ENCODE measurements at regions not wholly inside any gene's neighbourhood (a gene's known extent, or its start where the extent isn't known, plus 50 kb on each side); places are given as distances from the start of the nearest gene placed in this dataset.

GRCh38 chr10:91076991-91077548 lies 143.4 kb upstream of the PCGF5 start:
- DNase-seq (ENCODE audit: low read depth, low spot score), result no peak
- CTCF ChIA-PET, result no interaction called here

DNA sequence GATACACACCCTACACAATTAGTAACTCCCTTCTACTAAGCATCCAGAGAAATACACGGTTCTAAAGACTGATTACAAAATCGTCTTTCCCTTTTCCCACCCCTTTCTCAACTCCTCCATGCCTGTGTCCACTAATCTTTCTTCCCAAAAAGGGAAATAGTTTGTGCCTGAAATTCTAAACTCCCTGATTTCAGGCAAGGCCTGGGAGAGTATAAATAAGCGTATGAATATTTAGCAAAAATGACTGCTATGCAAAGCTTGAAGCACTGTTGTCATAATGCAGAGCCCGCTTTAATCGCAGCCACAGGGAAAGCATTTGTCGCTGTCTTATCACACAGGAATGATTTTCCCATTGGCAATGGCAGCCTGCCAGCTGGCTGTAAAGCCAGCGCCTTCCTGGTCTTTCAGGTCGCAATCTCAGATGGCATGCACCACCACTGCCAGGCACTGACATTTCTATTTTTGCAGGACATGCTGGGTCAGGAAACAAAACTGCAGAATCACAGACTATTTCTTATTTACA lies 142.9 kb upstream of the PCGF5 start:
- TF ChIP-seq, protein P1, sequence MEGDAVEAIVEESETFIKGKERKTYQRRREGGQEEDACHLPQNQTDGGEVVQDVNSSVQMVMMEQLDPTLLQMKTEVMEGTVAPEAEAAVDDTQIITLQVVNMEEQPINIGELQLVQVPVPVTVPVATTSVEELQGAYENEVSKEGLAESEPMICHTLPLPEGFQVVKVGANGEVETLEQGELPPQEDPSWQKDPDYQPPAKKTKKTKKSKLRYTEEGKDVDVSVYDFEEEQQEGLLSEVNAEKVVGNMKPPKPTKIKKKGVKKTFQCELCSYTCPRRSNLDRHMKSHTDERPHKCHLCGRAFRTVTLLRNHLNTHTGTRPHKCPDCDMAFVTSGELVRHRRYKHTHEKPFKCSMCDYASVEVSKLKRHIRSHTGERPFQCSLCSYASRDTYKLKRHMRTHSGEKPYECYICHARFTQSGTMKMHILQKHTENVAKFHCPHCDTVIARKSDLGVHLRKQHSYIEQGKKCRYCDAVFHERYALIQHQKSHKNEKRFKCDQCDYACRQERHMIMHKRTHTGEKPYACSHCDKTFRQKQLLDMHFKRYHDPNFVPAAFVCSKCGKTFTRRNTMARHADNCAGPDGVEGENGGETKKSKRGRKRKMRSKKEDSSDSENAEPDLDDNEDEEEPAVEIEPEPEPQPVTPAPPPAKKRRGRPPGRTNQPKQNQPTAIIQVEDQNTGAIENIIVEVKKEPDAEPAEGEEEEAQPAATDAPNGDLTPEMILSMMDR (IDR thresholded peaks at IDR 0.05), result no peak
- TF ChIP-seq POLR2AphosphoS5 (IDR thresholded peaks at IDR 0.05; ENCODE audit: low read depth, low read length), result no peak
- TF ChIP-seq TCF7L2 (IDR thresholded peaks at IDR 0.05; ENCODE audit: low read depth, low read length), result no peak
- TF ChIP-seq, protein P2, sequence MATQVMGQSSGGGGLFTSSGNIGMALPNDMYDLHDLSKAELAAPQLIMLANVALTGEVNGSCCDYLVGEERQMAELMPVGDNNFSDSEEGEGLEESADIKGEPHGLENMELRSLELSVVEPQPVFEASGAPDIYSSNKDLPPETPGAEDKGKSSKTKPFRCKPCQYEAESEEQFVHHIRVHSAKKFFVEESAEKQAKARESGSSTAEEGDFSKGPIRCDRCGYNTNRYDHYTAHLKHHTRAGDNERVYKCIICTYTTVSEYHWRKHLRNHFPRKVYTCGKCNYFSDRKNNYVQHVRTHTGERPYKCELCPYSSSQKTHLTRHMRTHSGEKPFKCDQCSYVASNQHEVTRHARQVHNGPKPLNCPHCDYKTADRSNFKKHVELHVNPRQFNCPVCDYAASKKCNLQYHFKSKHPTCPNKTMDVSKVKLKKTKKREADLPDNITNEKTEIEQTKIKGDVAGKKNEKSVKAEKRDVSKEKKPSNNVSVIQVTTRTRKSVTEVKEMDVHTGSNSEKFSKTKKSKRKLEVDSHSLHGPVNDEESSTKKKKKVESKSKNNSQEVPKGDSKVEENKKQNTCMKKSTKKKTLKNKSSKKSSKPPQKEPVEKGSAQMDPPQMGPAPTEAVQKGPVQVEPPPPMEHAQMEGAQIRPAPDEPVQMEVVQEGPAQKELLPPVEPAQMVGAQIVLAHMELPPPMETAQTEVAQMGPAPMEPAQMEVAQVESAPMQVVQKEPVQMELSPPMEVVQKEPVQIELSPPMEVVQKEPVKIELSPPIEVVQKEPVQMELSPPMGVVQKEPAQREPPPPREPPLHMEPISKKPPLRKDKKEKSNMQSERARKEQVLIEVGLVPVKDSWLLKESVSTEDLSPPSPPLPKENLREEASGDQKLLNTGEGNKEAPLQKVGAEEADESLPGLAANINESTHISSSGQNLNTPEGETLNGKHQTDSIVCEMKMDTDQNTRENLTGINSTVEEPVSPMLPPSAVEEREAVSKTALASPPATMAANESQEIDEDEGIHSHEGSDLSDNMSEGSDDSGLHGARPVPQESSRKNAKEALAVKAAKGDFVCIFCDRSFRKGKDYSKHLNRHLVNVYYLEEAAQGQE (IDR thresholded peaks at IDR 0.05; ENCODE audit: insufficient read depth in 1 of 2, low read depth in 2 of 2, low read length in 1 of 2), result no peak
- POLR2A ChIA-PET, result no interaction called here
- no peak for DNase-seq (ENCODE audit: low read depth, low spot score)
- no peak for ATAC-seq
- in situ Hi-C loops (cut with HindIII; ENCODE audit: low pct_unique_long_range_greater_than_20kb, low sequenced_read_pairs) (no loop called here), intact Hi-C loops (cut with micrococcal nuclease; ENCODE audit: unreplicated experiment) (no loop called here)
- Histone ChIP-seq H3K27me3 (ENCODE audit: control insufficient read depth, insufficient read depth, low read length) (peaks cover 12% of the 10 kb centered on the region; the same call in 1 of the 2 replicates), H3K4me3 (ENCODE audit: low read depth in 2 of 2, low read length in 2 of 2) (no peak overlapping the region), H3K27ac (ENCODE audit: low read length) (no peak overlapping the region), H3K36me3 (ENCODE audit: control insufficient read depth, insufficient read depth, low read length) (no peaks in the 10 kb centered on the region), H3K9me3 (ENCODE audit: control insufficient read depth, insufficient read depth, low read depth, low read length) (no peaks in the 10 kb centered on the region), H3K4me1 (ENCODE audit: control insufficient read depth, insufficient read depth, low read length) (no peaks in the 10 kb centered on the region)
- CTCF ChIA-PET, result no interaction called here
- BruUV-seq (replicated peaks), result no TSS peak

More at GRCh38 chr10:91076991-91077548, 143.4 kb upstream of the PCGF5 start:
- H3K4me3 ChIP-seq (ENCODE audit: low read depth in 2 of 2, low read length in 2 of 2), result no peak overlapping the region
- peaks cover 12% of the 10 kb centered on the region for H3K27me3 ChIP-seq (ENCODE audit: control insufficient read depth, insufficient read depth, low read length)
- H3K27ac ChIP-seq (ENCODE audit: low read length), result no peak overlapping the region
- H3K36me3 ChIP-seq (ENCODE audit: control insufficient read depth, insufficient read depth, low read length), result no peaks in the 10 kb centered on the region
- no TSS peak for BruUV-seq (replicated peaks)
- intact Hi-C loops (cut with micrococcal nuclease; ENCODE audit: unreplicated experiment), result no loop called here
- no peaks in the 10 kb centered on the region for H3K4me1 ChIP-seq (ENCODE audit: control insufficient read depth, insufficient read depth, low read length)
- POLR2A ChIA-PET, result no interaction called here
- TF ChIP-seq, protein P2 (IDR thresholded peaks at IDR 0.05; ENCODE audit: insufficient read depth in 1 of 2, low read depth in 2 of 2, low read length in 1 of 2), result no peak
- TF ChIP-seq, protein P1 (IDR thresholded peaks at IDR 0.05), result no peak
- TF ChIP-seq POLR2AphosphoS5 (IDR thresholded peaks at IDR 0.05; ENCODE audit: low read depth, low read length), result no peak
- no peak for TF ChIP-seq TCF7L2 (IDR thresholded peaks at IDR 0.05; ENCODE audit: low read depth, low read length)
- TF ChIP-seq SIN3A (IDR thresholded peaks at IDR 0.05; ENCODE audit: borderline replicate concordance, insufficient read depth, low read depth, low read length), result no peak
- no peak for ATAC-seq
- in situ Hi-C loops (cut with HindIII; ENCODE audit: low pct_unique_long_range_greater_than_20kb, low sequenced_read_pairs), result no loop called here
- no peaks in the 10 kb centered on the region for H3K9me3 ChIP-seq (ENCODE audit: control insufficient read depth, insufficient read depth, low read depth, low read length)
